ENCODE measurements at regions not wholly inside any gene's neighbourhood (a gene's known extent, or its start where the extent isn't known, plus 50 kb on each side); places are given as distances from the start of the nearest gene placed in this dataset.

DNA sequence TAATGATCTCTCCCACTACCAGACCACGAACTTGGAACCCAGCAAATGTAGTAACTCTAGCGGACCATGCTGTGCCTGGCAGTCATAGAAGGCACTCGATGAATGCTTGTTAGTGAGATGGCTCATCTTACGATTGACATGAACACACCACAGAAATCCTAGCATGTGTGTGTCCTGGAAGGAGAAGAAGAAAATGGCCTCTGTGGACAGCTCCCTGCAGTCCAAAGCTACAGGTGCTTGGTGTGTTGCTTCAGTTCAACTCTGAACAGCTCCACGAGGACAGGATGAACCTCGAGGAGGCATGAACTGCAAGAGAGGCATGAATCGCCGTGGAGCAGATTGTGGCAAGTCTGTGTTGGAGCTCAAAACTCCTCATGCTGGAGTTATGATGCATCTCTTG is 93.5 kb downstream of the KLF6 start:
- H3K27ac ChIP-seq, result no peak overlapping the region
- TF ChIP-seq, protein P1, sequence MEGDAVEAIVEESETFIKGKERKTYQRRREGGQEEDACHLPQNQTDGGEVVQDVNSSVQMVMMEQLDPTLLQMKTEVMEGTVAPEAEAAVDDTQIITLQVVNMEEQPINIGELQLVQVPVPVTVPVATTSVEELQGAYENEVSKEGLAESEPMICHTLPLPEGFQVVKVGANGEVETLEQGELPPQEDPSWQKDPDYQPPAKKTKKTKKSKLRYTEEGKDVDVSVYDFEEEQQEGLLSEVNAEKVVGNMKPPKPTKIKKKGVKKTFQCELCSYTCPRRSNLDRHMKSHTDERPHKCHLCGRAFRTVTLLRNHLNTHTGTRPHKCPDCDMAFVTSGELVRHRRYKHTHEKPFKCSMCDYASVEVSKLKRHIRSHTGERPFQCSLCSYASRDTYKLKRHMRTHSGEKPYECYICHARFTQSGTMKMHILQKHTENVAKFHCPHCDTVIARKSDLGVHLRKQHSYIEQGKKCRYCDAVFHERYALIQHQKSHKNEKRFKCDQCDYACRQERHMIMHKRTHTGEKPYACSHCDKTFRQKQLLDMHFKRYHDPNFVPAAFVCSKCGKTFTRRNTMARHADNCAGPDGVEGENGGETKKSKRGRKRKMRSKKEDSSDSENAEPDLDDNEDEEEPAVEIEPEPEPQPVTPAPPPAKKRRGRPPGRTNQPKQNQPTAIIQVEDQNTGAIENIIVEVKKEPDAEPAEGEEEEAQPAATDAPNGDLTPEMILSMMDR (IDR thresholded peaks at IDR 0.05), result no peak
- TF ChIP-seq POLR2A (IDR thresholded peaks at IDR 0.05), result no peak
- TF ChIP-seq EP300 (IDR thresholded peaks at IDR 0.05), result no peak
- no peak for TF ChIP-seq POLR2AphosphoS5 (IDR thresholded peaks at IDR 0.05)
- intact Hi-C loops (cut with DNase I; ENCODE audit: low total_unique reads), result no loop called here
- no peak for DNase-seq
- H3K4me3 ChIP-seq, result no peak overlapping the region
- H3K27me3 ChIP-seq, result no peaks in the 10 kb centered on the region
- H3K4me1 ChIP-seq, result peaks cover 0 to 7% (median 0%) of the 10 kb centered on the region in 4 donors
- WGBS, 5 donors, result 78 to 96% (median 86%) methylated on average over 8 of the region's 8 CpGs
- H3K36me3 ChIP-seq, result no peaks in the 10 kb centered on the region
- no peaks in the 10 kb centered on the region for H3K9me3 ChIP-seq

DNA sequence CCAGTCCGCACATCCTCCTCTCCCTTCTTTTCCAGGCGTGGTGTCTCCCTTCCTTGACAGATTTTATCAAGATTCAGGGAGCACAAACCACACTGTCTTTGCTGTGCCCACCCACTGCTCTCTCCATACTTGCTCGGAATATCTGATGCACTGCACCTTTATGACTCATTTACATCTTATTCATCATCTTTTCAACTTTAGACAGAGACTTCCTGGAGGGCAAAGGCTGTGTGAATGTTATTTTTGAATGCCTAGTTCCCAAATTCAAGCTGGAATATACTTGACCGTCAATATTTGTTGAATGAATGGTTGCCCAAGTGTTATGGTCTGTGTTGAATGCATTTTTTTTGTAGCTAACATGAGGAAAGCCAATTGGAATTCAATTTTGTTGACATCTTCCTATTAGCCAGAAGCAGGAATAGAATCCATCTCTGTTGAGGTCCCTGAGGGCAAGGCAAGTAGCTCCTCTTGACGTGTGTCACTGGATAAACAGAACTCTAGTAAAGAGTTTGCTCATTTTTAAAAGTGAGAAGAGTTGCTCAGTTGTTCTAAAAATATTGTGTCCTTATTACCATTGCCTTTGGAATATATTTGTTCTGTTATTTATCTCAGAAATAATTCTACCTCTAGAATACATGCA is 95.0 kb downstream of the KLF6 start:
- TF ChIP-seq POLR2A (IDR thresholded peaks at IDR 0.05), result no peak
- TF ChIP-seq, protein P1 (IDR thresholded peaks at IDR 0.05), result no peak
- no peaks in the 10 kb centered on the region for H3K27me3 ChIP-seq
- intact Hi-C loops (cut with DNase I; ENCODE audit: low total_unique reads), result no loop called here
- H3K27ac ChIP-seq, result no peak overlapping the region
- no peaks in the 10 kb centered on the region for H3K36me3 ChIP-seq
- peaks cover 0 to 7% (median 0%) of the 10 kb centered on the region in 4 donors for H3K4me1 ChIP-seq
- no peak overlapping the region for H3K4me3 ChIP-seq
- DNase-seq, result no peak
- WGBS, 5 donors, result 72 to 87% (median 81%) methylated on average over 5 of the region's 5 CpGs
- H3K9me3 ChIP-seq, result no peaks in the 10 kb centered on the region

DNA sequence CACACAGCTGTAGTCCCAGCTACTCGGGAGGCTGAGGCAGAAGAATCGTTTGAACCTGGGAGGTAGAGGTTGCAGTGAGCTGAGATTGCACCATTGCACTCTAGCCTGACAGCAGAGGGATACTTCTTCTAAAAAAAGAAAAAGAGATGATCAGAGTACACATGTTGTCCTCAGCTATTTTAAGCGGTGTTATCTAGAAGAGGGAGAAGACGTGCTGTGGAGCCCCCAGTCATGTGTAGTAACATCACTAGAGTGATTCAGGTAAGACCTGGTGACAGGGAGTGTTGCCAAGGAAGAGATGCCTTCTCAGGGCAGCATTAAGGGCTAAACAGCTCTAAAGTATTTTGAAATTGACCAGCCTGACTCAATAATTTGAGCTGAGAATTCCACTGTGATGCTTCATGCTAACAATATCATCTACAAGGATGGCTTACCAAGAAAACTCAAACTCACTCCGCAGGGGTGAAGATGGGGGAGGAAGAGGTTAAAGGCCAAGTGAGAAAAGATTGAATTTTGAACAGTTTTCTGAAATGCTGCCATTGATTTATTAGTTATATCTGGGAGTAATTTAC is 97.4 kb downstream of the KLF6 start:
- no peak overlapping the region for H3K27ac ChIP-seq
- intact Hi-C loops (cut with DNase I; ENCODE audit: low total_unique reads), result no loop called here

DNA sequence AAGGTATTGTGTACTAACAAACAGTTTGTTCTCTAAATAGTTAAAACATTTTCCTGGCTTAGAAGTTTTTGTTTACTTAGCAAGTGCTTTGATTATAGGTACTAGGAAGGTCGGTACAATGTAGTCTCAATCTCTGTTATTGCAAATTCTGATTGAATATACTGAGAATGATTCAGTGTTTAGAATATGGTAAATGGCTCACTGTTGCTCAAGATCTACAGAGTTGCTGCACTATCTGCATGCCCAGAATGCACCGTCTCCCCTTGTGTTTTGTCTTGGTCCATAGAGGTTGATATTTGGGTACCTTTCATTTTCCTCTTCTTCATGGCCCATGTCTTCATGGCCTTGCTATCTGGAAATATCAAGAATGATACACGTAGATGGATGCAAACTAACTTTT is 99.6 kb downstream of the KLF6 start:
- DNase-seq, result no peak
- no peak overlapping the region for H3K27ac ChIP-seq
- no peaks in the 10 kb centered on the region for H3K9me3 ChIP-seq
- TF ChIP-seq EP300 (IDR thresholded peaks at IDR 0.05) (no peak), POLR2A (IDR thresholded peaks at IDR 0.05) (no peak), POLR2AphosphoS5 (IDR thresholded peaks at IDR 0.05) (no peak)
- TF ChIP-seq, protein P1 (IDR thresholded peaks at IDR 0.05), result no peak
- no peak overlapping the region for H3K4me3 ChIP-seq
- intact Hi-C loops (cut with DNase I; ENCODE audit: low total_unique reads), result no loop called here
- no peaks in the 10 kb centered on the region for H3K36me3 ChIP-seq
- no peaks in the 10 kb centered on the region for H3K27me3 ChIP-seq
- 33 to 59% (median 47%) methylated on average over 3 of the region's 3 CpGs for WGBS, 5 donors
- H3K4me1 ChIP-seq, result no peaks in the 10 kb centered on the region

More for the DNA sequence above, 97.4 kb downstream of the KLF6 start:
- TF ChIP-seq POLR2AphosphoS5 (IDR thresholded peaks at IDR 0.05) (no peak), EP300 (IDR thresholded peaks at IDR 0.05) (no peak), POLR2A (IDR thresholded peaks at IDR 0.05) (no peak)
- TF ChIP-seq, protein P1 (IDR thresholded peaks at IDR 0.05), result no peak
- H3K27me3 ChIP-seq, result no peaks in the 10 kb centered on the region
- no peaks in the 10 kb centered on the region for H3K36me3 ChIP-seq
- DNase-seq, result no peak
- WGBS, 5 donors, result 81 to 95% (median 91%) methylated on average over 5 of the region's 5 CpGs
- peaks cover 0 to 7% (median 0%) of the 10 kb centered on the region in 4 donors for H3K4me1 ChIP-seq
- no peaks in the 10 kb centered on the region for H3K9me3 ChIP-seq
- H3K4me3 ChIP-seq, result no peak overlapping the region

Measured in stomach (tissue), 8 donors.